Endothelial cell of umbilical vein (primary cell): ENCODE measurements at regions not wholly inside any gene's neighbourhood (a gene's known extent, or its start where the extent isn't known, plus 50 kb on each side); places are given as distances from the start of the nearest gene placed in this dataset.

ENCODE experiments used
- BruUV-seq: library from RNA; stranded (reverse); fragments of 400-500 nt; replicated peaks from 2 replicates; lab custom pipeline; 2021; lab: Mats Ljungman, UMichigan
- CTCF ChIA-PET: fragments of 300-600, 350-600 bp; sonication (Branson Sonifier 250); formaldehyde crosslinking; loops from one replicate; lab custom pipeline; 2021; ENCODE audit warnings: antibody characterized with exemption, inconsistent platforms; lab: Charles Lee
- POLR2A ChIA-PET: fragments of 300-600, 350-600 bp; sonication (Branson Sonifier 250); formaldehyde crosslinking; loops from one replicate; lab custom pipeline; 2021; ENCODE audit warnings: antibody characterized with exemption, inconsistent platforms; lab: Charles Lee
- DNase-seq: peaks from one replicate; pipeline ENCODE4 v3.0.0-alpha.2; 2011; ENCODE audit warnings: low read depth, low spot score
- FAIRE-seq: peaks from 2 replicates; lab custom pipeline; 2011; peaks lifted over from hg19 to GRCh38; lab: Jason Lieb, UNC
- H2AFZ ChIP-seq: 2 replicates; pipeline ENCODE4 v1.6.0; 2012; ENCODE audit warnings: low read depth, low read length, control low read depth, inconsistent platforms
- H3K27ac ChIP-seq: 2 replicates; pipeline ENCODE4 v1.5.1; 2011; ENCODE audit warnings: low read depth, mild to moderate bottlenecking, control low read depth, low read length, moderate library complexity; ENCODE audit not compliant: insufficient read depth
- H3K27me3 ChIP-seq, 2 experiments: 2 replicates each; pipeline versions ENCODE4 v1.6.0 to v1.6.1; 2011; ENCODE audit warnings: low read length in 2 of 2, mixed read lengths in 1 of 2; ENCODE audit not compliant: control insufficient read depth in 2 of 2, insufficient read depth in 2 of 2
- H3K36me3 ChIP-seq, 2 experiments: 2 replicates in 1 of 2; 3 replicates in 1 of 2; pipeline ENCODE4 v1.5.1; 2011; ENCODE audit warnings: low read length in 2 of 2, mild to moderate bottlenecking in 1 of 2, moderate library complexity in 1 of 2; ENCODE audit not compliant: control insufficient read depth in 2 of 2, insufficient read depth in 2 of 2; ENCODE audit errors: extremely low read depth in 1 of 2
- H3K4me1 ChIP-seq: 3 replicates; pipeline ENCODE4 v1.5.1; 2011; ENCODE audit warnings: mild to moderate bottlenecking, low read length; ENCODE audit not compliant: control insufficient read depth, insufficient read depth; ENCODE audit errors: extremely low read depth
- H3K4me2 ChIP-seq: 2 replicates; pipeline ENCODE4 v1.6.1; 2011; ENCODE audit warnings: low read length, control low read depth, mixed read lengths; ENCODE audit not compliant: insufficient read depth
- H3K4me3 ChIP-seq, 3 experiments: fragments of 200-600 bp in 1 of 3; sonication (generic), shearing (Covaris generic) in 1 of 3; replicated peaks in 1 of 3; 2 replicates each; pipeline ENCODE4 v1.5.1; 2011 to 2016; ENCODE audit warnings: control low read depth in 3 of 3, low read length in 3 of 3, mild to moderate bottlenecking in 2 of 3, inconsistent platforms in 1 of 3, low read depth in 1 of 3, moderate library complexity in 1 of 3; ENCODE audit not compliant: insufficient read depth in 1 of 3
- H3K79me2 ChIP-seq: 2 replicates; pipeline ENCODE4 v1.6.0; 2012; ENCODE audit warnings: low read length, inconsistent platforms; ENCODE audit not compliant: control insufficient read depth, insufficient read depth
- H3K9ac ChIP-seq: replicated peaks from 2 replicates; pipeline ENCODE3; 2011; ENCODE audit warnings: low read length, control low read depth; ENCODE audit not compliant: insufficient read depth; ENCODE audit errors: extremely low read depth
- H3K9me1 ChIP-seq: replicated peaks from 3 replicates; pipeline ENCODE4 v1.6.0; 2011; ENCODE audit warnings: mild to moderate bottlenecking, low read length; ENCODE audit not compliant: control insufficient read depth, insufficient read depth; ENCODE audit errors: extremely low read depth
- H3K9me3 ChIP-seq: replicated peaks from 2 replicates; pipeline ENCODE4 v1.5.1; 2012; ENCODE audit warnings: low read length, inconsistent platforms; ENCODE audit not compliant: control insufficient read depth, insufficient read depth
- H4K20me1 ChIP-seq: replicated peaks from 2 replicates; pipeline ENCODE3; 2011; ENCODE audit warnings: mild to moderate bottlenecking, low read length; ENCODE audit not compliant: control insufficient read depth, insufficient read depth; ENCODE audit errors: extremely low read depth
- CTCF ChIP-seq, 2 donors: IDR thresholded peaks; 1 replicate in 1 of 2; 2 replicates in 1 of 2; pipeline ENCODE4 v1.5.1; 2011; ENCODE audit warnings: low read length in 2 of 2, mild to moderate bottlenecking in 2 of 2, moderate library complexity in 2 of 2, control low read depth in 1 of 2, inconsistent platforms in 1 of 2, low read depth in 1 of 2; ENCODE audit not compliant: insufficient read depth in 1 of 2; ENCODE audit errors: extremely low read depth in 1 of 2
- EZH2 ChIP-seq: IDR thresholded peaks from 2 replicates; pipeline ENCODE4 v1.6.1; 2012; ENCODE audit warnings: borderline replicate concordance, low read depth, mild to moderate bottlenecking, moderate library complexity, low read length, inconsistent platforms; ENCODE audit not compliant: severe bottlenecking
- FOS ChIP-seq: IDR thresholded peaks from 2 replicates; pipeline ENCODE4 v1.6.1; 2011; ENCODE audit warnings: mild to moderate bottlenecking, low read length, moderate library complexity, borderline replicate concordance; ENCODE audit not compliant: insufficient read depth
- GATA2 ChIP-seq: IDR thresholded peaks from 2 replicates; pipeline ENCODE4 v1.7.0; 2011; ENCODE audit warnings: low read depth, mild to moderate bottlenecking, moderate library complexity, mixed read lengths, low read length; ENCODE audit not compliant: insufficient read length, insufficient read depth
- JUN ChIP-seq: IDR thresholded peaks from 2 replicates; pipeline ENCODE4 v1.6.1; 2011; ENCODE audit warnings: borderline replicate concordance, low read depth; ENCODE audit not compliant: insufficient read length, insufficient read depth
- MAX ChIP-seq: IDR thresholded peaks from 2 replicates; pipeline ENCODE4 v1.6.1; 2011; ENCODE audit not compliant: insufficient read depth, insufficient read length
- MYC ChIP-seq: IDR thresholded peaks from one replicate; pipeline ENCODE4 v1.6.1; 2011; ENCODE audit warnings: mild to moderate bottlenecking, low read depth, low read length
- POLR2A ChIP-seq: IDR thresholded peaks from 2 replicates; pipeline ENCODE4 v1.6.1; 2012; ENCODE audit warnings: low read depth, mild to moderate bottlenecking, control low read depth, low read length
- POLR2AphosphoS5 ChIP-seq: IDR thresholded peaks from 2 replicates; pipeline ENCODE4 v1.6.1; 2012; ENCODE audit warnings: low read depth, mild to moderate bottlenecking, control low read depth, low read length, moderate library complexity; ENCODE audit not compliant: insufficient read depth
- dilution Hi-C: fragments of 300-500 bp; cut with MboI; formaldehyde crosslinking; loops from one replicate; pipeline ENCODE4 v1.15.0; 2019; ENCODE audit warnings: low sequenced_read_pairs; ENCODE audit not compliant: extremely low pct_ligation_motif_present
- intact Hi-C: fragments of 100-400 bp; cut with micrococcal nuclease; formaldehyde crosslinking; loops from one replicate; pipeline ENCODE4 v1.10.0; 2022

- CTCF ChIA-PET, result no interaction called here
Observed at GRCh38 chr3:159149131-159149530, 347.3 kb downstream of the MFSD1 start.

More at GRCh38 chr3:159149131-159149530, 347.3 kb downstream of the MFSD1 start:
- DNase-seq (no peak), FAIRE-seq (no peak)
- H3K36me3 ChIP-seq, result no peaks in the 10 kb centered on the region
- no peaks in the 10 kb centered on the region for H3K4me1 ChIP-seq
- H3K9me3 ChIP-seq, result no peaks in the 10 kb centered on the region
- TF ChIP-seq JUN, result no peak
- TF ChIP-seq POLR2AphosphoS5, result no peak
- no peak for TF ChIP-seq MYC
- no peak for TF ChIP-seq POLR2A
- no peak for TF ChIP-seq GATA2
- no peak for TF ChIP-seq CTCF (IDR thresholded peaks at IDR 0.05; ENCODE audit: extremely low read depth in 1 of 2, insufficient read depth in 1 of 2, low read depth in 1 of 2, low read length in 2 of 2)
- TF ChIP-seq EZH2, result no peak
- TF ChIP-seq MAX, result no peak
- TF ChIP-seq FOS, result no peak
- H4K20me1 ChIP-seq, result no peaks in the 10 kb centered on the region
- no peak overlapping the region for H3K4me3 ChIP-seq
- no peaks in the 10 kb centered on the region for H3K27me3 ChIP-seq
- intact Hi-C loops, result no loop called here
- no peak overlapping the region for H2AFZ ChIP-seq
- no peaks in the 10 kb centered on the region for H3K9me1 ChIP-seq
- H3K9ac ChIP-seq, result no peak overlapping the region
- no peak overlapping the region for H3K27ac ChIP-seq
- BruUV-seq, result no TSS peak
- no peaks in the 10 kb centered on the region for H3K79me2 ChIP-seq
- POLR2A ChIA-PET, result interaction anchor here (0.6 kb wide), 1 partner anchor 83 kb away, joined by 8 read pairs; no protein-coding TSS in a partner anchor
- no peak overlapping the region for H3K4me2 ChIP-seq
- dilution Hi-C loops, result no loop called here
